Osteoblast (primary cell): ENCODE measurements at regions not wholly inside any gene's neighbourhood (a gene's known extent, or its start where the extent isn't known, plus 50 kb on each side); places are given as distances from the start of the nearest gene placed in this dataset.

Experiments
- DNase-seq: peaks from one replicate; pipeline ENCODE4 v3.0.0; 2011; ENCODE audit warnings: low spot score, mixed read lengths; ENCODE audit not compliant: insufficient read length; ENCODE audit errors: missing footprints
- H2AFZ ChIP-seq: 2 replicates; pipeline ENCODE4 v1.6.0; 2011; ENCODE audit warnings: mild to moderate bottlenecking, low read length
- H3K27ac ChIP-seq: 2 replicates; pipeline ENCODE4 v1.5.1; 2011; ENCODE audit warnings: mild to moderate bottlenecking, low read depth, low read length, moderate library complexity
- H3K27me3 ChIP-seq: 2 replicates; pipeline ENCODE4 v1.6.0; 2012; ENCODE audit warnings: mild to moderate bottlenecking, control low read depth, inconsistent platforms, low read length, moderate library complexity; ENCODE audit not compliant: insufficient read depth
- H3K36me3 ChIP-seq: 2 replicates; pipeline ENCODE4 v1.5.1; 2011; ENCODE audit warnings: mild to moderate bottlenecking, low read length, control low read depth, moderate library complexity; ENCODE audit not compliant: insufficient read depth
- H3K4me1 ChIP-seq: 2 replicates; pipeline ENCODE4 v1.5.1; 2011; ENCODE audit warnings: mild to moderate bottlenecking, low read length, control low read depth, moderate library complexity; ENCODE audit not compliant: insufficient read depth
- H3K4me2 ChIP-seq: 2 replicates; pipeline ENCODE4 v1.6.0; 2011; ENCODE audit warnings: mild to moderate bottlenecking, low read length; ENCODE audit not compliant: insufficient read depth
- H3K4me3 ChIP-seq: fragments of 200-600 bp; sonication (generic); 3 replicates; pipeline ENCODE4 v1.5.1; 2012; ENCODE audit warnings: mild to moderate bottlenecking, low read length, inconsistent platforms; ENCODE audit not compliant: insufficient read depth
- H3K79me2 ChIP-seq: 2 replicates; pipeline ENCODE4 v1.6.0; 2012; ENCODE audit warnings: mild to moderate bottlenecking, low read length, control low read depth, inconsistent platforms; ENCODE audit not compliant: insufficient read depth
- H3K9me3 ChIP-seq: 2 replicates; pipeline ENCODE4 v1.5.1; 2011; ENCODE audit warnings: low read depth, low read length, control low read depth
- H4K20me1 ChIP-seq: 2 replicates; pipeline ENCODE4 v1.6.0; 2012; ENCODE audit warnings: mild to moderate bottlenecking, low read length, control low read depth; ENCODE audit not compliant: insufficient read depth
- CTCF ChIP-seq: IDR thresholded peaks from 2 replicates; pipeline ENCODE4 v1.5.1; 2011; ENCODE audit warnings: mild to moderate bottlenecking, low read depth, low read length, moderate library complexity; ENCODE audit errors: extremely low read depth

DNA sequence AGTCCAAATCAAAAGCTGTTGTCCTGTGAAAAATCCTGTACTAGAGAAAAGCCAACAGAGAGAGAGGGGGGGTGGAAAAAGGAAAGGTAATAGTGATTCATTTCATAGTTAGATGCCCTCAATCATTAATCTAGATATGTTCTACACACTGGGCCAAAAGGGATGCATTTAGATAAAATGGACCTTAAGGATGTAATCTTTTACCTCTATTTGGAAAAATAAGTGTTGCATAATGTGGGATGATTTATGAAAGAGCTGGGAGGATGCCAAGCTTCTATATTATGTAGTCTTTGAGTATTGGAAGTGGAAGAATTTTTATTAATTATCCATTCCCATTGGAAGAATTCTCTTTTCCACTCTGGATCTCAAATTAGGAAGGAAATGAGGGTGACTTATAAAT is 480.5 kb upstream of the ZEB2 start:
- no peak overlapping the region for H2AFZ ChIP-seq
- no peaks in the 10 kb centered on the region for H4K20me1 ChIP-seq
- H3K4me1 ChIP-seq: peaks cover 25% of the 10 kb centered on the region
- H3K4me3 ChIP-seq: no peak overlapping the region
- TF ChIP-seq CTCF: no peak
- no peak overlapping the region for H3K27ac ChIP-seq
- no peak overlapping the region for H3K4me2 ChIP-seq
- H3K27me3 ChIP-seq: no peaks in the 10 kb centered on the region
- DNase-seq: no peak
- H3K79me2 ChIP-seq: no peaks in the 10 kb centered on the region
- no peaks in the 10 kb centered on the region for H3K9me3 ChIP-seq
- H3K36me3 ChIP-seq: no peaks in the 10 kb centered on the region

GRCh38 chr2:144999936-145000335 is 480.0 kb upstream of the ZEB2 start:
- Histone ChIP-seq H2AFZ (no peak overlapping the region), H3K9me3 (no peaks in the 10 kb centered on the region), H3K4me1 (peaks cover 27% of the 10 kb centered on the region), H4K20me1 (no peaks in the 10 kb centered on the region), H3K79me2 (no peaks in the 10 kb centered on the region), H3K36me3 (no peaks in the 10 kb centered on the region), H3K27me3 (no peaks in the 10 kb centered on the region), H3K4me2 (no peak overlapping the region), H3K27ac (no peak overlapping the region), H3K4me3 (no peak overlapping the region)
- TF ChIP-seq CTCF: no peak
- no peak for DNase-seq

DNA sequence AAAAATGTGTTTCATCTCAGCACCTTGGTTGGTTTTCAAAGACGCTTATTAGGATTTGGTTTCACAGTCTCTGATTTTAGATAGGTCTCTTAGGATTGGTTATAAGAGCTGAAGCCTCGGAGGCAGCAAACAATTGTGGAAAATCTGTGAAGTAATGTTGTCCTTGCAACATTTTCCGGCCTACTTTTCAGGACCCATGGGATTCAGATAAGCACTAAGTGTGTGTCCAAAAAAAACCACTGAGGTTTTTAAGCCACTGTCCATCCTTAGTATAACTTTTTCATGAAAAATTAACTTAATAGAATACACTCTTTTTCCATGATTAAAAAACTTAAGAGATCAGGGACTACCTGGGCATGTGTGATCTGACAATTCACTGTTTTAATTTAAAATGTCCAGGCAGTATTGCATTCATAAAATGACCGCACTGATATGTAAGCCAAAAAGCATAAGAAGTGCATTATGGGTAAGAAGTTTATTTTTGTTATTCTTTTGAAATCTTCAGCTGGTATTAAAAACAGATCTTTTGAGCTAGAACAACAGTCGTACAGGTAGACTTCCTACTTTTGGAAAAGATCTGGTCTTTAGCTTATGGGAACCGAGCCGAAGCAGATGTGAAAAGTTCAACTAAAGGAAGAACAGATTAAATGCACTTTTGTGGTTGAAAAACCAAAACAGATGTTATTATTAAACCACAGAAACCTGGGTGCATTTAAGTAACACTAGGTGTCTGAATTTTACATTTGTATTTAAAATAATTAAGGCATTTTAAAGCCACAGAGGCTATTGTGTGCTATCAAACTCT is 479.4 kb upstream of the ZEB2 start:
- no peak for DNase-seq
- Histone ChIP-seq H3K4me3 (no peak overlapping the region), H3K9me3 (no peaks in the 10 kb centered on the region), H3K4me1 (peaks cover 27% of the 10 kb centered on the region), H4K20me1 (no peaks in the 10 kb centered on the region), H3K27me3 (no peaks in the 10 kb centered on the region), H3K36me3 (no peaks in the 10 kb centered on the region), H3K4me2 (peak overlapping the region; percentile 9), H3K27ac (peak overlapping the region; percentile 13), H2AFZ (peak overlapping the region; percentile 17), H3K79me2 (no peaks in the 10 kb centered on the region)
- no peak for TF ChIP-seq CTCF

GRCh38 chr2:144998435-144998834 is 478.5 kb upstream of the ZEB2 start:
- no peak overlapping the region for H3K4me3 ChIP-seq
- no peaks in the 10 kb centered on the region for H3K27me3 ChIP-seq
- H3K9me3 ChIP-seq: no peaks in the 10 kb centered on the region
- no peak overlapping the region for H3K4me2 ChIP-seq
- no peak overlapping the region for H2AFZ ChIP-seq
- no peaks in the 10 kb centered on the region for H3K79me2 ChIP-seq
- H3K27ac ChIP-seq: peak overlapping the region; percentile 13
- no peak for TF ChIP-seq CTCF
- no peaks in the 10 kb centered on the region for H4K20me1 ChIP-seq
- no peaks in the 10 kb centered on the region for H3K36me3 ChIP-seq
- DNase-seq: no peak
- H3K4me1 ChIP-seq: peaks cover 27% of the 10 kb centered on the region
